ENCODE measurements at regions not wholly inside any gene's neighbourhood (a gene's known extent, or its start where the extent isn't known, plus 50 kb on each side); places are given as distances from the start of the nearest gene placed in this dataset.

DNA sequence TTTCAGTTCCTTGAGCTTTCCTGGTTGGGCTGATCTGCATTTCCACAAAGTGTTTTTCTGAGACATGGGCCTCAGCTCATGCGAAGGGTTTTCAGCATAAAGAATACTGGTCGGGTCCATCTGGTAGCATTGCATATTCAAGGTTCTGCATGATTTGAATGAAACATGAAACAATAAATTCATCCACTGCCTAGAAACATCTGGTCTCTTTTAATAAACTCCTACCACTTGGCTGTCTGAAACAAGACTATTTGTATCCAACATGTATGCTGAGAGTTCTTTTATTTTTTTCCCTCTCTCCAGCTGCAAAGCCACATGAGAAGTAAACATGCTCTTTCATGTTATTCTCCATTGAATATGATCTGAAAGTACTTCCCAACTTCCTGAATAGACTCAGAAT, 314.9 kb upstream of the SOX11 start:
- DNase-seq: no peak

DNA sequence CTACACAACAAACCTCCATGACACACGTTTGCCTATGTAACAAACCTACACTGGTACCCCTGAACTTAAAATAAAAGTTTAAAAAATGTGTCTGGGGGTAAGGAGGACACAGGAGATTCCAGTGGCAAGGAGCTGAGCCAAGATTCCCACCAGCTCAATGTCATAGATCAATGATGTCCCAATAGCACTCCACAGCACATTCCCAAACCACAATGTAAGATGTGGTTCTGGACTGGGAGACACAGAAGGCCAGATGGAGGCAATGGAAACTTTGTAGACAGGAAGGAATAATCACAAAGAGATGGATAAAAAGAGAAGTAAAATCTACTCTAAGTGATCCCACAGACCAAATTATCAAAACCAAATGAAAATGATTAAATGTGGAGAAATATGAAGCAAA, 312.4 kb upstream of the SOX11 start:
- no peak for DNase-seq

DNA sequence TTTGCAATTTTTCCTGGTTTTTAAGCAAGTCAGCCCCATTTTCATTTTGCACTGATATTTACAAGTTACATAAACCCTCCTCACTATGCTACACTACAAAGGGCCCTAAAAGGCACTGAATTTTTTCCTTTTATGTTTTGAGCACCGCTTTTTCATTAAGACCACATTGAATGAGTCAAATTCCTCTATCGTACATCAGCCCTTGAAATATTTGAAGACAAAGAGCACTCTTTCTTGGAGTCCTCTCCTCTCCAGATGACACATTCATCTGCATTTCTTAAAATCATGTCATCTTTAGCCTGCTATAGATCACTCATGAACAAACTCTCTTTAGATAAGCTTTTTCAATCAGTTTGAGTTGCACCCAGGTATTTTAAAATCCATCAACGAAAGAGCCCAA, 306.6 kb upstream of the SOX11 start:
- DNase-seq: no peak

DNA sequence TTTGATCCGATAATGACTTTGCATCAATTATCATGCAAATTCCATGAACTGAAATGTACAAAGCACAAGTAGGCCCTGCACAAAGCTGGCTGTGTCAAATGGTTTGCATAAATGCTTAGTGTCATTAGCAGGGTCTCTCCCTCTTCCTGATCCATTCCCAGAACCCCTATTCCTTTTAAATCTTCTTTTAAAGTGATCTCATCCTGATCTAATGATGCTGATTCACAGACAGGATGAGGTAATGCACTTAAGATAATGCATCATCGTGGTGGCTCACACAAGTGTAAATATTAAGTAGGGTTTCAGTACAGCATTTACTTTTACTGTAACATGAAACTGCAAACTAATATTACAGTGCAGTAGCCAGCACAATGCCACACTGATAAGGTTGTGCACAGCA, 304.8 kb upstream of the SOX11 start:
- no peak for DNase-seq

DNA sequence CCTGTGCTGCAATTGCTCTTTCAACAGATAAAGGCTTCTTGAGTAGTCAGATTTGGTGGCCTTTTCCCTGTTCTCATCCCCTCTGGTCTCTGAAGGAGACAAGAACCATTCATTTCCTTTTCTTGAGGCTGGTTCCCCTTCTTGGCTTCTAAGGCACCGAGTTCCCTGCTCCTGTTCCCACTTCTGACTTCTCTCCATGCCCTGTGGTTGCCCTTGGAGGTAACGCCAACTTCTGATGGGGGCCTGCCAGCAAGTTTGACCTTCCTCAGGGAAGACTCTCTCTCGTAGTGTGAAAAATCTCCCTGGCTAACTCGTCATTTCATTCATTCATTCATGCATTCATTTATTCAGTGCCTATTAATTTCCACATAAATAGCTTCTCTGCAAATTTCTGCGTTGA, 302.4 kb upstream of the SOX11 start:
- DNase-seq: no peak

DNA sequence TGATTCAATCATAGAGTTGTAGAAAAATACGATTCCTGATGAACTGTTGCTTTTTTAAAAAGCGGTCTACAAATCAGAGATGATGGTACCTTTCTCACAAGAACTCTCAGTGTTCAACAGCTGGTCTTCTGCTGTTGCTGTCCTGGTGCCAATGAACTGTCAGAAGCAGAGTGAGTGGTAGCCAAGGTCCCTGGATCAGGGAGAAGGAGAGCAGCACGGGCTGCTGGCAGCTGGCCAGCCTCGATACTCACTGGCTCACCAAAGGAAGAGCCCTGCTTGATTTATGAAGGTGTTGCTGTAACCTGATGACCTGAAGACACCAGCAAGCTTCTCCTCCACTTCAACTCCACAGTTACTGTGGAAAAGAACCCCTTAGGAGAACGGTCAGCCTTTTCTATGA, 300.8 kb upstream of the SOX11 start:
- no peak for DNase-seq

DNA sequence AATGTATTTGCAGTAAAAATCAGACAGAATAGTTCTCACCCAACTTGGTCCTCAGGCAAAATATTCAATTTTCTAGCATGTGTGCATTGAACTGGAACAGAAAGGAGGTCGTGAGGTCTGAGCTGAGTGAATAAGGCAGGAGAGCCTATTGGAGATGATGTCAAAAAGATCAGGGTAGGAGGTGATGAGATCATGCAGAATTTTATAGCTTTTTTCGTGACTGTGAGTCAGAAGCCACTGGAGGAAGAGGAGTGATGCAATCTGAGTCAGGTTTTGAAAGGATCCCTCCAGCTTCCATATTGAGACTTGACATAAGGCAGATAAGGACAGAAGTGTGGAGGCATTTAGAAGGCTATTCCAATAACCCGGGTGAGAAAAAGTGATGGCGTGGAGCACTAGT, 299.5 kb upstream of the SOX11 start:
- no peak for DNase-seq

DNA sequence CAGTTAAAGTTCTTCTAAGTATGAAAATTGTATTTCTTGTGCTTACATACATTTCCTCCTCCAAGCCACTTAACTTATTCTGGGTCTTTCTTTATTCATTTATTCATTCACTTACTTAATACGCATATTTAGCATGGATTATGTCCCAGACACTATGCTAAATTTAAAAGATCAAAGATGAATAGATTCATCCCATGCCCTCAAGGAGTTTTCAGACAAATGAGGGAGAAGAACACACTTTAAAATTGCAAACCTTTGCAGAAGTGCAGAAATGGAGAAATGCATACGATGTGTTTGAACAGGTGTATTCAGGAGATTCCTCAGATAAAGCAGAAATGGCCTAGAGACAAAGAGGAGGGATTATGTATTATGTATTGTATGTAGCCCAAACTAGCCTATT, 298.7 kb upstream of the SOX11 start:
- DNase-seq: no peak

DNA sequence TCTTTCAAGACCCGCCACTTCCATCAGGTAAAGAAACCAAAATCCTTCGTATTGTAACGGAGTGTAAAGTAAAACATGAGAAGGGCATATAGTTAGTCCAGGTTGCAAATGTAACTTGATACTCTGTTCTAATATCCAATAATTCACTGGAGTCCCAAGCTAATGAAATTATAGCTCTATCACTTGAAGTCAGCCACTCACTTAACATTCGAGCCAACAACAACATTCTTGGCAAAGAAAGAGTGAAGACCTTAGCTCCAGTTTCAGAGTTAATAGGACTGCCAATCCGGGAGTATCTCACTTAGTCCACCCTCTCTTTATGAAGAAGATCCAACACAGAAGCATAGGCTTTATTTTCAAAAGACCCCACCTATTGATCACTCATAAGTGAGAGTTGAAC, 298.0 kb upstream of the SOX11 start:
- DNase-seq: no peak

DNA sequence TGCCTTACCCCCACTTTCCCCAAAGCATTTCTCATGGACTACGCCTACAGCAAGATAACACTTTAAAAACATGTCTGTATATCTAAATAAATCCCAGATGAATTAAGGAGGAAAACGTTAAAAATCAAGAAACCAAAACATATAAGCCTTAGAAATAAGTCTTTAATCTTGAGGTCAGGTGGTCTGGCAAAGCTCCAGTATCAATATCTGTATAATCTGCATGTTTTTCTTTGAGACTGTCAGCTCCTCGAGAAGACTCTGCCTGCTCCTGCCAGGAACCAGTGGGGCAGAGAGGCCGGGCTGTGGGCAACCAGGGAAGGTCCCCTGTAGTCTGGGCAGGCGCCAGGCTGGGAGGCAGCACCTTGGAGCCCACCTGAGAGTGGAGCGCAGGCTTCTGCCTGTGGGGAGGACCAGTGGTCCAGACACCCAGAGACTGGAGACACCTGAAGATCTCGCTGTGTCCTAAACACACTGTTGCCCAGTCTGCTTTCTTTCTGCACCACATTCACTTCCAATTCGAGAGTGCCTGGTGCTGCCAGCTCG, 291.0 kb upstream of the SOX11 start:
- no peak for DNase-seq

DNA sequence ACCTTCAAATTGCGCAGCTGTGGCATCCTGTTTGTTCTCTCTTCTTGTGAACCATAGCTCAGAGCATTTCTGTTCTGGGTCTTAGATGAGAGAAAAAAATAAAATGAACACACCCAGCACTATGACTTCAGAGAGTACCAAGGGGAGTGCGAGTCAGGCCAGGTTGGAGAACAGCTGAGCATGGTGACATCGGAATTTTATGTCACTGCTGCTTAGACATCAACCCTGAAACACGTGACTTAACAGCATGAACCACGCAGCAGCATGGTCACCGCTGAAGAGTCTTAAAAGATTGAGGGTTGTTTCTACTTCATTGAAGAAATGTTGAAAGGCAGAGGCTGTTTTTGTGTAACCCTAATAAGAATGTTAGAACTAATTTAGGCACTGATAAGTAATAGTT, 288.8 kb upstream of the SOX11 start:
- DNase-seq: no peak

DNA sequence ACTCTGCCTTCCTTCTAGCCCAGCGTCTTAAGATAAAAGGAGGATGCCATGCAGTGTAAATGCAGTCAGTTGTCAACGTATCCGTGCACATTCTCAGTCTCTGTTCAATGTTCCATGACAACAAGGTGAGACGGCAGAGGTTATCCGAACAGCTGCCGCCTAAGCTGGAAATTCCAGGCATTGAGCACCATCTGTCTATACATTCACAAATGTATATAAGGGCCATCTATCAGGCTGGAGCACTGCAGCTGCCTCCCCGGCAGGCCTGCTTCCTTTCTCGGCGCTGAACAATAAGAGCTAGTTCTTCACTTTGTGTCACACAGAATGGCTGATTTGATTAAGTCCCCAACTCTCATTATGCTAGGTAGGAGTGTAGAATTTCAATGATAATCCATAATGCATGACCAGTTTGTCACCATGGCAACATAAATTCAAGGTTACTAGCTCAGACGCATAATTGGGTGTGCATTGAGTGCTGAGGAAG, 282.2 kb upstream of the SOX11 start:
- no peak for DNase-seq

DNA sequence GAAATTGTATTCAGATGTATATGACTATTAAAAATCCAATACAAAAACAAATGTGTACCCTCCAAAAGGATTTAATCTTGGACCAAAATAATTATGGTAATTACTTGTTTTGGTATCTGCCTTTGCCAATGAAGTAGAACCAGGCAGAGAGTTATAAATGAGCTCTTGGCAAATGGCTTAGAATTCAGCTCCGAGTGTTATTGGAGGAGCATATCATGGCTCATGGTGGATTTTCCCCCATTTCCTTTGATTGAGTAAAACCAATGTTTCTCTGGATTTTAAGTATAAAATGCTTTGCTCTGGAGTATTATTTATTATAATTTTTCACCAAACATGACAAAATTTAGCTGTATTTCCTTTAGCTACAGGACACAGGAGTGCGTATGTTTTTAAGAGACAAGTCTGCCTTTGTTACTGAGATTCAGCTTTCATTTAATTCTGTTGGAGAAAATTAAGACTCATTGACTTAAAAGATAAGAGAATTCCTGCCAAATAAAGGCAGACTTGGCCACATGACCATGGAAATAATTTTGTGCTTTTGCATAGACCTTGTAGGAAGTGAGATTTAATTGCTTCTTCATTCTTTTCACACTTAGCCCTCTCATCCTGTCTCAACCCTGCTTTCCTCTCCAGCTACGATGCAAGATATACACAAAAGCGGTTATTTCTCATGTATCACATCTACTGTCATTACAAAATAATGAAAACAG, 281.0 kb upstream of the SOX11 start:
- DNase-seq: no peak

DNA sequence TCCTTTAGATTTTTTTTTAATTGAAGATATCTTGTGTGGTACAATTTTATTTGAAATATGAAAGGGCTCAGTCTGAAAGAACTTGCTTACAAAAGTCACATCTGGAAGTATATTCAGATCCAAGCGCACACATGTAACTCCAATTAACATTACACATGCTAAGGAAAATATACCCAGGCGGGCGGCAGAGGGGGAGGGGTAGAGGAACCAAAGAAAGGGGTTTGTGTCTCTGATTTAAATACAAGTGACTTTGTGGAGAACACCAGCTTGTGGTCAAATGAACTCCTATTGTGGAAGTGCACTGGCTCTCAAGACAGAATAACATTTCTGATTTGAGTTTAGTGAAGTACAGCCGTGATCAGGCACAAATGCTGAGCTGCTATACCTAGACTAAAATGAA, 280.2 kb upstream of the SOX11 start:
- no peak for DNase-seq

DNA sequence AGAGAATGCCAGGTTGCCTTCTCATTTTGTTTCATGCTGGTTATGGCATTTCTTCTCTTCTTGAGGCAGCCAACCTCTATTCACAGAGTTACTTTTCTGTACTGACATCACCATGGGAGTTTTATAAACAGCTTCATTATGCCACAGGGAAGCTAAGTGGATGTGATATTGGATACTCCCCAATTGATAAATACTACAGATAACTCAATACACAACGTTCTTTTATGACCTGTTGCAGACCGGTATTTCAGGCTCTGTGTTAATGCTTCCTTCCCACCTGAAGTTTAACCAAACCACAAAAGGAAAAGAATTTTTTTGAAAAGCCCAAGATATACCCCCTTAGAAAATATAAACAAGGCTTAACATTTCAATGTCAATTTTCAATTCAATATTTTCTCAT, 258.3 kb upstream of the SOX11 start:
- no peak for DNase-seq

DNA sequence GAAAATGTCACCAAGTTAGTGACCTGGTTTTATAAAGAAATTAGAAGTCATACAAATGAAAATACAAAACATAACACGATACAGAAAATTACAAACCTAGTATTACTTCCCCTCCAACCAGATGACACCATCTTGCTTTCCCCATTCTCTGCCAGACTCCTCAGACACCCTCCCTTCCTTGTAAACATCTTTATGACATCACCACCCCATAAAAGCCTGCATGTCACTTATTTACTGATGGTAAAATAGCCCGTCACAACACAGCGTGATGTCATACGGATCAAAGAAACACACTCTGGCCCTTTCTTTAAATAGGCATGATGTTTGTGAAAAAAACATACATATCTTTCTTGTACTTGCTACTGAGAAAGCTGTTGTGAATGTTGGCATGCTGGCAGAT, 254.8 kb upstream of the SOX11 start:
- DNase-seq: no peak

DNA sequence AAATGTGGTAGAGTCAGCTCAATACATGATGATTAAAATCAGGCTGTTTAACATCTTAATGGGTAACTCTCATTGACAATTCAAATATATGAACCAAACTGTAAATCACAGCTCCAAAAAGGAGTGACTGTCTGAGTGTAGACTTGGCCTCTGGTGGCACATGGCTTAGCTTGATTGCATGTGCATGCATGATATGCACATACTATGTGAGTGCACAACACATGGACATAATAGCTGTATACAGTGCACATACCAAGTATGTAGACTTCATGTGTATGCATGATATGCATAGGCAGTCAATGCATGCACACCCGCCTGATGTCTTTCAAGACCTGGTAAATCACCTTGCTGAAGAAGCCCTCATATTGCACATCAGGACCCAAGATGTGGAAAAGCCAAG, 252.0 kb upstream of the SOX11 start:
- no peak for DNase-seq

DNA sequence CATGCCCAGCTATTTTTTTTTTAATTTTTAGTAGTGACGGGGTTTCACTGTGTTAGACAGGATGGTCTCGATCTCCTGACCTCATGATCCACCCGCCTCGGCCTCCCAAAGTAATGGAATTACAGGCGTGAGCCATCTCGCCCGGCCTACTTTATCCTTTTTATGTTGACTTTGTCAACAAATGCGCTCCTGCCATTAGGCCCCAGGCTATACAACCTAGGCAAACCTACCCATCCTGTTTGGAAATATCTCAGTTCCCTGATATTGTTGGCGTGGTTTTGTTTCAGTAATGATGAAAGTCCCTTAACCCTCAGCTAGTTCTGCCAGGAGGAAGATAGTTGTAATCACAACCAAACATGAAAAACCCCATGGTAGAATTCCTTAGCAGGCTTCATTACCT, 249.4 kb upstream of the SOX11 start:
- DNase-seq: no peak

DNA sequence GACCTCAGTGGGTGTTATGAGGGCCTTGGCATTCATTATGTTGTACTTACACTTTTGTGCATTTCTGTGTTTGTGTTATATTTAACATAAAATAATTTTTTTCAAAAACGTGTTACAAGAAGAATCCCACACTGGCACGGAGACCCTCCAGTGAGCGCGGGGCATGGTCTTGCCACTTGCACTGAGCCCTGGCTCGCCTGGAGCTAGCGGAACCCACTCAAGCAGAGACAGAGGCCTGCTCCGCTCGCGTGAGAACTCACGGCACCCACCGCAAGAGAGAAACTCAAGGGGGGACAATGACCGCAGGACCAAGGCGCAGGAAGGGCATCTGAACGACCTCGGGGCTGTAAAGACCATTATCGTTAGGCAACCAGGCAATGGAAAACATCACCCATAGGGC, 248.0 kb upstream of the SOX11 start:
- DNase-seq: no peak

DNA sequence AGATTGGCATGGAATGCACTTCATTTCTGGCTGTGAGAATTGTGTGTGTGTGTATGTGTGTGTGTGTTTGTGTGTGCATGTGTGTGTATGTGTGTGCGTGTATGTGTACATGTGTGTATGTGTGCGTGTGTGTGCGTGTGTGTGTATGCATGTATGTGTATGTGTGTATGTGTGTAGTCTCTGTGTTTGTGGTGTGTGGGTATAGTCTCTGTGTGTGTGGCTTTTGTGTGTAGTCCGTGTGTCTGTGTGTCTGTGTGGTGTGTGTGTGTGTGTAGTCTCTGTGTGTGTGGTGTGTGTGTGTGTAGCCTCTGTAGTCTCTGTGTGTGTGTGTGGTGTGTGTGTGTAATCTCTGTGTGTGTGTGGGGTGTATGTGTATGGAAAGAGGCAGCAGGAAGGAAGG, 247.3 kb upstream of the SOX11 start:
- DNase-seq: no peak

DNA sequence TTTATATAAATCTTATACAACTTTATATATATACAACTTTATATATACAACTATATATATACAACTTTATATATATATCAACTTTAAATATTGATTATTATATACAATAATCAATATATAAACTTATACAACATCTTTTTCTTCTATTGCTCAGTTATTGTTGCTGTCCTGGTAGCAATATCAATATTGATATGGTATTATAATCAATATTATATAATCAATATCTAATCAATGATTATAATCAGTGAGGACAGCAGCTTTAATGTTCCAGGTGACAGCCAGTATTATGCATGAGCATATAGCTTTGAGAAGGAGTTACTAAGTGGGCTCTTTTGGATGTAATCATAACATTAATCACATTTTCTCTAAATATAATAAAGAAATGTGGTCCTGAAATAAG, 242.3 kb upstream of the SOX11 start:
- DNase-seq: no peak

DNA sequence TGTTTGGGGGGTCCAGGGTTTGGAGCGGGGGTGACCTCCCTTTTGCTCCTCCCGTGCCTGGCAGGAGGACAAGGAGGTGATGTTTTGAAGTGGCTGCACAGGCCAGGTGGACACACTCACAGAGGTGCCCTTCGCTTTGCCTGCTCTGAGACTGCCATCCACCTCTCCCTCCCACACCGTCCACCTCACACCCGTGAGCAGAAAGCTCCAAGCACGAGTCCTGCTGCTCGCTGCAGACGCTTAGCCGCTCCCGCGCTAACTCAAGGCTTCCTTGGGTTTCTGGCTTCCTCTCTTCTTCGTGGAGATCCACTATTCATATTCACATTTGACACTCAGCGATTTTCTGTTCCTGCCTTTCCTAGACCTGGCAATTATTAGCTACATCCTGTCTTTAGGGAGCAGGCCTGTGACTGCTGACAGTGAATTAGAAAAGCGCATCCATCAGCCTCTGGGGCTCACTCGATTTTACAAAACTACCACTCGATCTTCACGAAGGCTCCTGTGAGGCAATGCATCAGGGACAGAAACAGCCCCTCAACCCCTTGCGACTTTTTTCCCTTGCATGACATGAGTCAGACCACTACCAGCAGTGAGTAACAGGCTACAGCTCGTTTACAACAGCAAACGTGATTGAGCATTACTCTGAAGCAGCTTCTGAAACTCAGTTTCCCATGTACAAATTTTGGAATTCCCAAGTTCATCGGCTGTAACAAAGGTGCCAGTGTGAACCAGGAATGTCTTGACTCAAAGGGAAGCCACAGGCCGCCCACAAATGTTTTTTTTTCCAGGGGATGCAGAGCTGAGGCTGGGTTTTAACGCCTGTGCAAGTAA, 238.7 kb upstream of the SOX11 start:
- no peak for DNase-seq

DNA sequence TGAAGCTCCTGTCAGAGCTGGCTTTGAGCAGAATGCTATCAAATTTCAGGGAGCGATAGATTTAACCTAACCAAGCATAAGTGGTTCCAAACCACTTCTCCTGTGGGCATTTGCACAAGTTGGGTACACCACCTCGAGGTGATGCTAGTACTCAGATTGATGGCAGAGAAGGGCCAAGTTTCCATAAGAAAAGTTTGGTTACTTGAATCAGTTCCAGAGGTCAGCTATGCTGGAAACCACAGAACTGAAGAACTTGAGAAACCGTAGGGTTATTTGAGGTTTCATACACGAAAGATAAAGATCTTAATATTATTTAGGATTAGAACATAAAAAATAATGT, 238.2 kb upstream of the SOX11 start:
- no peak for DNase-seq

DNA sequence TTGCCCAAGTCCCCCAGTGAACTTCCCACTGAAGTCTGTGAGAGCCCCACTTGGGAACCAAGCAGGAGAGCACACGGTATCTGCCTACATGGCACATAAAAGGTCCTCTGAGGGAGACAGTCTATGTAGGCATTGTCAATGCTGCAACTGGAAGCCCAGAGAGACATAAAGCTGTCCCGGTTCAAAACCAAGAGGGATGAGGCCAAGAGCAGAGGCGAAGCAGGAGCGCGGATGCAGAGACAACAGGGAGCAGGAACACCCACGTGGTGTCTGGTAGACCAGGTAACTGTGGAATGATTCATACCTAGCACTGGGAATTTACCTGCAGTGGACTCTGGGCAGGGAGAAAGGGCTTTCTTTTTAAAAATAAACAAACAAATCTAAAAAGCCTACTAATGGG, 233.1 kb upstream of the SOX11 start:
- DNase-seq: no peak
